Mucosa of rectum (tissue), 2 donors: ENCODE measurements at regions not wholly inside any gene's neighbourhood (a gene's known extent, or its start where the extent isn't known, plus 50 kb on each side); places are given as distances from the start of the nearest gene placed in this dataset.
"Not testable (repeated sequence)": the region's sequence is repeated elsewhere in the genome, so short reads cannot be mapped to it uniquely, and the experiment has no call there.

ENCODE experiments used
- H3K27ac ChIP-seq, 2 donors: one replicate each; pipeline ENCODE4 v1.7.0; 2013; ENCODE audit warnings: inconsistent platforms in 2 of 2, low read depth in 2 of 2, low read length in 2 of 2
- H3K27me3 ChIP-seq, 2 donors: one replicate each; pipeline ENCODE4 v1.7.0; 2013; ENCODE audit warnings: low read length in 2 of 2; ENCODE audit not compliant: control insufficient read depth in 2 of 2, insufficient read depth in 2 of 2
- H3K36me3 ChIP-seq, 2 donors: one replicate each; pipeline ENCODE4 v1.7.0; 2013; ENCODE audit warnings: low read length in 2 of 2; ENCODE audit not compliant: control insufficient read depth in 2 of 2, insufficient read depth in 2 of 2
- H3K4me1 ChIP-seq, 2 donors: one replicate each; pipeline ENCODE4 v1.7.0; 2013; ENCODE audit warnings: low read length in 2 of 2, mild to moderate bottlenecking in 1 of 2; ENCODE audit not compliant: control insufficient read depth in 2 of 2, insufficient read depth in 2 of 2
- H3K4me3 ChIP-seq, 2 donors: one replicate each; pipeline ENCODE4 v1.7.0; 2013; ENCODE audit warnings: low read length in 2 of 2
- H3K9ac ChIP-seq, 2 donors: one replicate each; pipeline ENCODE4 v1.7.0; 2013; ENCODE audit warnings: low read length in 2 of 2, low read depth in 1 of 2, mild to moderate bottlenecking in 1 of 2
- H3K9me3 ChIP-seq, 2 donors: one replicate each; pipeline ENCODE4 v1.7.0; 2013; ENCODE audit warnings: low read length in 2 of 2; ENCODE audit not compliant: control insufficient read depth in 2 of 2
- donor health status: healthy.
- donor health status: Normal muscosa, but diverticular disease.

DNA sequence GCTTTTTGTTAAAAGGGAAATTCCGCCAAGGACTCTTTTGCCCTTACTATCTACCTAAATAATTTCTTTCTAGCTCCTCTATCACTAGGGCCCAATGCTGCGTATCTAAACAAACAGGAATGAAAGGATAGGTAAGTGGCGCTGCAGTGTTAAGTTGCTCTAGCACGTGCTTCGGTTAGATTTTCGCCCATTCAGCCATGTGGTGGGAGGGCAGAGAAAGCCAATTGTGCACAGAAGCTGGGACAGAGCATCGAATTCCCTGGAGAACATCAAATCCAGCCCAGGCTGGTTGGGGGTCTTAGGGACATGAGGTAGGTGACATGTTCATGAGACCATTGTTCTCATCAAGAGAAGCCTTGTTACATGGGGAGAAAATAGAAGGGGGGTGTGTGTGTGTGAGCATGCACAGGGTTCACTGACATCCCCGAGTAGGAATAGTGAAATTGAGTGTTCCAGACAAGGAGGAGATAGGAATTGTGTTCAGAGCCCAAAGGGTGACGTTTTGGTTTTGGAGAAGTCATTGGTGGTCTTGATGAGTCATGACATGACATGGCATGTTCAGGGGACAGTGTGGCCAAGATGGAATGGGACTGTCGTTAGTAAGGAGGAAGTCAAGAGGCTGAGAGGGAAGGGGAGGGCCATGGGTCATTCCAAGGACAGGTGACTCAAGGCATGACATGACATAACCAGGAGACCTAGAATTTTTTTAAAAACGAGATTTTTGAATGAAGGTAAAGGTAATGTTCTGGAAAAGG is 107.1 kb downstream of the TLR5 start:
- Histone ChIP-seq H3K4me3 (no peak overlapping the region), H3K4me1 (no peaks in the 10 kb centered on the region), H3K27ac (no peak overlapping the region), H3K9me3 (no peaks in the 10 kb centered on the region), H3K9ac (no peak overlapping the region), H3K36me3 (no peaks in the 10 kb centered on the region), H3K27me3 (no peaks in the 10 kb centered on the region)

DNA sequence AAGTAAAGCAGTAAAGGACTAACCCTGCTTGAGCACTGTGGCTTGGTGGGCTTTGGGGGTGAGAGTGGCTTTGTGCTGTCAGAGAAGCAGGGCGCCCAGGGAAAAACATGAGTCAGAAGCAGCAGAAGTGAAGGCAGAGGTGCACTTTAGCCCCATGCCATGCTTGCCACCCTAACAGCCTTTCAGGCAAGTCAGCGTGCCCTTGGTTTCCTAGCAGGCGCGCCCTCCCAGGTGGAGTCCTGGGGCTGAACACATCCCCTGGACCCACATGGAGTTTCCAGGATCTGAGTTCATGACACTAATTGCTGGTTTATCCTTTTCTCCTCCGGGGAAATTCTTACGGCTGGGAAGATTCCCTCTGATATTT is 106.6 kb downstream of the TLR5 start:
- Histone ChIP-seq H3K4me3 (no peak overlapping the region), H3K9me3 (no peaks in the 10 kb centered on the region)

DNA sequence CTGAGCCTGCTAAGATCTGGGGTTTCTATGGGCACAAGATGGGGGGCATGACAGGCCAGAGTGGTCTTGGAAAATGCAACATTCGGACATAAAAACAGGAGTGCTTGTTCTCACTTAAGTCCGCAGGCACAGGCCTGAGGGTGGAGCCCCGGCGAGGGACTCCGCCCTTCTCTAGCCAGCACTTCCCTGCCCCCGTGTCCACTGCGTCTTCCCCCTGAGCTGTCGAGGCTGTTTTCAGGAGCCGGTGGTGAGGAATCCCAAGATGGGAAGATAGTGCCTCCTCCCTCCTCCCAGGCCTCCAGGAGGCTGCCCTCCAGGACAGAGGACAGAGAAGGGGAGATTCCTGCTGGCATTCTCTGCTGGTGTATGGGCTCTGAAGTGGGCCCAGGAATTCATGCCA is 105.2 kb downstream of the TLR5 start:
- H3K4me1 ChIP-seq, result no peaks in the 10 kb centered on the region
- no peak overlapping the region for H3K4me3 ChIP-seq
- no peaks in the 10 kb centered on the region for H3K9me3 ChIP-seq
- H3K27ac ChIP-seq, result no peak overlapping the region
- H3K27me3 ChIP-seq, result no peaks in the 10 kb centered on the region
- no peaks in the 10 kb centered on the region for H3K36me3 ChIP-seq
- H3K9ac ChIP-seq, result no peak overlapping the region

More for the DNA sequence above, 106.6 kb downstream of the TLR5 start:
- Histone ChIP-seq H3K9ac (no peak overlapping the region), H3K27me3 (no peaks in the 10 kb centered on the region), H3K36me3 (no peaks in the 10 kb centered on the region), H3K4me1 (no peaks in the 10 kb centered on the region), H3K27ac (no peak overlapping the region)

DNA sequence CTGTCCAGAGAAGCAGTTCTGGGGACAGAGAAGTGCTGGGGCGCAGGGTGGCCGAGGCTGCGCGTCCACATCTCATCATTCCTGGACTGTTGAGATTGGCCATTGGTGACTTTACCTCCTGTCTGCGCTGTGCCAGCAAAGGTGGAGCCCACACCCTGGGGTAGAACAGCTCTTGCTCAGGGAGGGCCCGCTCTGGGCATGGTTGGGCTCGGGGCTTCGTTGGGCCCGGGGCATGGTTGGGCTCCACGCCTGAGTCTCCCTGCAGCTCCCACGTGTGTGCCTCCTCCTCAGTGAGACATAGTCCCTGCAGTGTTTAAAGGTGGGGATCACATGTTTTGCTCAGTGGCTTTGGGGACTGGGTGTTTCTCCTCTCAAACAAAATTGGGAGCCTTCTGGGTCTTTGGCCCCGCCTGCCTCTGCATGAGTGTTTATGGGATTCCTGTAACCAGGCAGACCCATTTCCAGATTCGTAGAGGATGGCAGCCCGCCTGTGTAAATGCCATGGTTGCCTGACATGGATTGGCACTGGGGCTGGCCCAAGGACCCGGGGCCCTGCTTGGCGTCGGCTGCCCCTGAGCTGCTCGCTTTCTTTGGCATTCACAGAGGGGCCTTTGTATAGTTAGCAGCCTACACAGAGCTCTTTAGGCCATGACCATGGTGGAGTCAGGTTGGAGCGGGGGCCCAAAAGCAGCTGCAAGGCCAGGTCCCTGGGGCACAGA is 104.6 kb downstream of the TLR5 start:
- Histone ChIP-seq H3K9ac (no peak overlapping the region), H3K4me1 (no peaks in the 10 kb centered on the region), H3K9me3 (no peaks in the 10 kb centered on the region), H3K27ac (no peak overlapping the region), H3K4me3 (no peak overlapping the region), H3K27me3 (no peaks in the 10 kb centered on the region), H3K36me3 (no peaks in the 10 kb centered on the region)

DNA sequence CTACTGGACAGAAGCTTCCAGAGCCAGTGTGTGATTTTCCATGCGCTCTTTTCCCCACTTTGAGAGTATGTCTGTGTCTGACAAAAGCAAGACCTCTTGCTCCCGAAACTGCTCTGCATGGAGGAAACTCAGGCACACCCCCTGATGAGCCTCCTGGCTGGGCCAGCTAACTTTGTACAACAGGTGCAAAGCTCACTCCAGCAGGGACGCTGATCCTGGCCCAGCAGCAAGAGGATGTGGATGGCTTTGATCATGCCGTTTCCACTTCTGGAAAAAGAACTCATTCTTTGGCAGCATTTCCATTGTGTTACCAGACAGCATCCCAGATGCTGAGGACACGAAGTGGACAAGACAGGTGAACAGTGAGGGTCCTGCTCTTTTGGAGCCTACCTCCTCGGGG is 103.1 kb downstream of the TLR5 start:
- no peaks in the 10 kb centered on the region for H3K36me3 ChIP-seq
- no peak overlapping the region for H3K4me3 ChIP-seq
- H3K4me1 ChIP-seq, result no peaks in the 10 kb centered on the region
- H3K9me3 ChIP-seq, result no peaks in the 10 kb centered on the region
- H3K9ac ChIP-seq, result no peak overlapping the region
- H3K27me3 ChIP-seq, result no peaks in the 10 kb centered on the region
- H3K27ac ChIP-seq, result no peak overlapping the region

DNA sequence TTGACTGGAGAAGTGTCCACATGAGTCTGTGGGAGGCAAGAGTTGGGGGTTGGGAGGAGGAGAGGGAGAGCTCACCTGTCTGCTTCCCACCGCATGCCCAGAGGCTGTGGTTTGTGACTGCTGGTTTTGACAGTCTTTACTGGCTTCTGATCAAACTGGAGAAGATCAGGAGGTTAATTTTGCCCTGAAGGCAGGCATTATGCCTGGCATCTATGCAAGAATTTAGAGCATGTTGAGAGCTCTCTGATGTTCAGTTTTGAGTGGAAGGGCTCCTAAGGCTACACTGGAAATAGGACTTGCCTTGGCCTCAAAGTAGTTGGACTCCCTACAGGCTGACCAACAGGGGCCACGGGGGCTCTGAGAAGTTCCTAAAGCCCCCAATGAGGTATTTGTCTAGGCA is 101.6 kb downstream of the TLR5 start:
- H3K27ac ChIP-seq, result no peak overlapping the region
- no peak overlapping the region for H3K4me3 ChIP-seq
- no peaks in the 10 kb centered on the region for H3K4me1 ChIP-seq
- H3K9ac ChIP-seq, result no peak overlapping the region
- no peaks in the 10 kb centered on the region for H3K27me3 ChIP-seq
- H3K9me3 ChIP-seq, result no peaks in the 10 kb centered on the region
- H3K36me3 ChIP-seq, result no peaks in the 10 kb centered on the region

DNA sequence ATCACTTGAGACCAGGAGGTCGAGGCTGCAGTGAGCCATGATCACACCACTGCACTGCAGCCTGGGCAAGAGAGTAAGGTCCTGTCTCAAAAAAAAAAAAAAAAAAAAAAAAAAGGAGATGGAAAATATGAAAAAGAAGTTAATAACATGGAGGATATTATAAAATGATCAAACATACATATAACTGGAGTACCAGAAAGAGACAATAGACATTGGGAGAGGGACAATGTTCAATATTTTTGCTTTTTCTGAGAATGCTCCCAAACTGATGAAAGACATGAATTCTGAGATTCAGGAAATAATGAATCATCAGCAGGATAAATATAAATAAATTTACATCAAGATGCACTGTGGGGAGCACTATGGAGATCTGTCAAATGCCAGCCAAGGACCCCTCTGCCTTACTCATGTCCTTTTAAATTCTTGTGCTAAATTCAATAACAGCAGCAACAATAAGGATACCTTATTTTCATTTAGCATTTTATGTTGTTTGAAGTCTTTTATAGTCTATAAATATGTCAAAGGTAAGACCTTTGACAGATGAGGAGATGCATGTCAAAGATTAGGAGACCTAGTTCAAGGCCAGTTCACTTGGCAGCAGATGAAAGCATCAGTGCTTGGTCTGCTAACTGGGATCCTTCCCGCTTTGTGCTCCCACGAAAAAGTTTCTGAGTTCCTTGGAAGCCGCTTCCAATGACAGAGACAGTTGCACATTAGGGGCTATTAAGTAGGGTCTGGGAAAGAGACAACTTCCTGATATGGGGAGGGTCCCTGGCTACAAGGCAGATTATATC is 97.7 kb downstream of the TLR5 start:
- H3K36me3 ChIP-seq, result no peaks in the 10 kb centered on the region
- H3K4me1 ChIP-seq, result no peaks in the 10 kb centered on the region
- no peaks in the 10 kb centered on the region for H3K9me3 ChIP-seq
- no peak overlapping the region for H3K9ac ChIP-seq
- no peak overlapping the region for H3K4me3 ChIP-seq
- no peaks in the 10 kb centered on the region for H3K27me3 ChIP-seq
- H3K27ac ChIP-seq, result no peak overlapping the region

DNA sequence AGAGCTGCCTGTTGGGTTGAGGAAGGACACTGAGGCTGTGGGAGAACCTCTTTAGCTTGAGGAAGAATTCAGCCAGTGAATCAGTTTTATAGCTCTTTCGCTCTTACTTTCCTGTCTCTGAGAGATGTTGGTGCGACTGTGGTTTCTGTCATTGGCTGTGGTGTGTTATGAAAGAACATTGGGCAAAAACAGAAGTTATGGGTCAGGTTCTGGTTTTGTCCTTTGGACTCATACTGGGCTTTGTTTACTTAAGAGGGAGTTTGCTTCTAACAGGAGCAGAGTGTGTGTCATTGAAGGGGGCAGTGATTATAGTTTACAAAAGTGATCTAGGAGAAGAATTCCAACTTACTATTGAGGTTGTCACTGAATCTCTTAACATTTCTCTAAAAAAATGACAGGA is 97.0 kb downstream of the TLR5 start:
- Histone ChIP-seq H3K9ac (no peak overlapping the region), H3K36me3 (no peaks in the 10 kb centered on the region), H3K4me3 (no peak overlapping the region), H3K27me3 (no peaks in the 10 kb centered on the region), H3K27ac (no peak overlapping the region), H3K9me3 (no peaks in the 10 kb centered on the region), H3K4me1 (no peaks in the 10 kb centered on the region)

DNA sequence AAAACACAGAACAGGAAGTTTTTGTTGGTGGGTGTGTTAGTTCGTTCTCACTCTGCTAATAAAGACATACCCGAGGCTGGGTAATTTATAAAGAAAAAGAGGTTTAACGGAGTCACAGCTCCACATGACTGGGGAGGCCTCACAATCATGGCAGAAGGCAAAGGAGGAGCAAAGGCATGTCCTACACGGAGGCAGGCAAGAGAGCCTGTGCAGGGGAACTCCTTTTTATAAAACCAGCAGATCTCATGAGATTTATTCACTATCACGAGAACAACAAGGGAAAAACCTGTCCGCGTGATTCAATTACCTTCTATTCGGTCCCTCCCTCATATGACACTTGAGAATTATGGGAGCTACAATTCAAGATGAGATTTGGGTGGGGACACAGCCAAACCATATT is 96.6 kb downstream of the TLR5 start:
- not testable (repeated sequence) for H3K9ac ChIP-seq, H3K4me3 ChIP-seq, H3K27ac ChIP-seq, H3K36me3 ChIP-seq, H3K4me1 ChIP-seq, H3K27me3 ChIP-seq, H3K9me3 ChIP-seq

DNA sequence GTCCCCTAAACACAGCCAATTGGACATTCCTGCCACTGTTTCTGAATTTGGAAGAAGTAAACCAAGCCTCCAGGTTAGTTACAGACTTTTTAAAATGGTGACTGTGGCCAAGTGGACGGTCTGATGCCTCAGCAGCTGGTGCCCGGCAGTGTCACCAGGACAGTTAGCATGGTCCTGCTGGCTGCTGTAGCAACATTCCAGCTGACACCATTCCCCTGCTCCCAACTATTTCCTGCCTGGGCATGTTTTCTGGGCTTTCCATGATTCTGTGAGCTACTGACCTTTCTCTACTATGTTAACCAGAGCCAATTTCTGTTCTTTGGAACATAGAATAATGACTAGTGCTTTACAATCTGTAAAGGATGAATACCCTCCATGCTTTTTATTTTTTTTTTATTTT is 95.0 kb downstream of the TLR5 start:
- no peak overlapping the region for H3K27ac ChIP-seq
- no peaks in the 10 kb centered on the region for H3K36me3 ChIP-seq
- H3K4me3 ChIP-seq, result no peak overlapping the region
- no peaks in the 10 kb centered on the region for H3K4me1 ChIP-seq
- H3K27me3 ChIP-seq, result no peaks in the 10 kb centered on the region
- H3K9ac ChIP-seq, result no peak overlapping the region
- no peaks in the 10 kb centered on the region for H3K9me3 ChIP-seq
